Activated CD4-positive, alpha-beta T cell treated with anti-CD3 and anti-CD28 coated beads, Interleukin-2, amount 50 U/mL, for 4 hours (primary cell): ENCODE measurements at regions not wholly inside any gene's neighbourhood (a gene's known extent, or its start where the extent isn't known, plus 50 kb on each side); places are given as distances from the start of the nearest gene placed in this dataset.
"Not testable (repeated sequence)": the region's sequence is repeated elsewhere in the genome, so short reads cannot be mapped to it uniquely, and the experiment has no call there.

Experiments
- DNase-seq, 2 experiments: peaks; one replicate each; pipeline ENCODE4 v3.0.0-alpha.2; 2020

GRCh38 chr10:28186887-28187578, 115.8 kb downstream of the MPP7 start:
- DNase-seq: no peak

- no peak for DNase-seq
Observed at GRCh38 chr10:28186461-28186860, 116.4 kb downstream of the MPP7 start.

- no peak for DNase-seq
Observed at GRCh38 chr10:28184810-28185209, 118.1 kb downstream of the MPP7 start.

GRCh38 chr10:28181478-28182096, 121.3 kb downstream of the MPP7 start:
- DNase-seq: no peak

- DNase-seq: peak; percentile 8 to 21
Observed at GRCh38 chr10:28180654-28181053, 122.2 kb downstream of the MPP7 start.

- no peak for DNase-seq
Observed at GRCh38 chr10:28179743-28180099, 123.1 kb downstream of the MPP7 start.

GRCh38 chr10:28179006-28179742, 123.7 kb downstream of the MPP7 start:
- DNase-seq: no peak

- no peak for DNase-seq
Observed at GRCh38 chr10:28177944-28178637, 124.8 kb downstream of the MPP7 start.

- DNase-seq: not testable (repeated sequence)
Observed at GRCh38 chr10:28176498-28176897, 126.4 kb downstream of the MPP7 start.

- no peak for DNase-seq
Observed at GRCh38 chr10:28172223-28172610, 130.6 kb downstream of the MPP7 start.

GRCh38 chr10:28171468-28172222, 131.2 kb downstream of the MPP7 start:
- DNase-seq: no peak

GRCh38 chr10:28169525-28169924, 133.3 kb downstream of the MPP7 start:
- DNase-seq: no peak

GRCh38 chr10:28160866-28161405, 141.9 kb downstream of the MPP7 start:
- DNase-seq: no peak

- DNase-seq: no peak
Observed at GRCh38 chr10:28157379-28157778, 145.5 kb downstream of the MPP7 start.

- DNase-seq: no peak
Observed at GRCh38 chr10:28155726-28156125, 147.1 kb downstream of the MPP7 start.

- no peak for DNase-seq
Observed at GRCh38 chr10:28151636-28152035, 151.2 kb downstream of the MPP7 start.

- DNase-seq: no peak
Observed at GRCh38 chr10:28149746-28150145, 150.9 kb upstream of the ODAD2 start.

- DNase-seq: no peak
Observed at GRCh38 chr10:28147706-28148105, 148.8 kb upstream of the ODAD2 start.

- DNase-seq: no peak
Observed at GRCh38 chr10:28139138-28139537, 140.3 kb upstream of the ODAD2 start.

- no peak for DNase-seq
Observed at GRCh38 chr10:28137907-28138880, 139.3 kb upstream of the ODAD2 start.

GRCh38 chr10:28135258-28135657, 136.4 kb upstream of the ODAD2 start:
- no peak for DNase-seq
